Trophoblast cell (in vitro differentiated cells and primary cell): ENCODE measurements at regions not wholly inside any gene's neighbourhood (a gene's known extent, or its start where the extent isn't known, plus 50 kb on each side); places are given as distances from the start of the nearest gene placed in this dataset.
A peak's percentile ranks its signal among the peaks of the same experiment; 100 is the strongest.
"Not testable (repeated sequence)": the region's sequence is repeated elsewhere in the genome, so short reads cannot be mapped to it uniquely, and the experiment has no call there.

Source experiments
- DNase-seq, 2 donors: peaks; one replicate each; pipeline ENCODE4 v3.0.0-alpha.2; 2016
- H2AFZ ChIP-seq: 2 replicates; pipeline ENCODE4 v1.6.1; 2013; ENCODE audit warnings: low read length, moderate library complexity, mild to moderate bottlenecking; ENCODE audit not compliant: insufficient read depth, poor library complexity
- H2AK5ac ChIP-seq: 2 replicates; pipeline ENCODE4 v1.6.1; 2013; ENCODE audit warnings: mild to moderate bottlenecking, low read length
- H2BK120ac ChIP-seq: 2 replicates; pipeline ENCODE4 v1.6.1; 2013; ENCODE audit warnings: low read length, mild to moderate bottlenecking, moderate library complexity; ENCODE audit not compliant: insufficient read depth, poor library complexity
- H2BK12ac ChIP-seq: 2 replicates; pipeline ENCODE4 v1.6.1; 2013; ENCODE audit warnings: mild to moderate bottlenecking, low read length, moderate library complexity
- H2BK5ac ChIP-seq: 2 replicates; pipeline ENCODE4 v1.6.1; 2013; ENCODE audit warnings: low read length, low read depth, moderate library complexity, mild to moderate bottlenecking; ENCODE audit not compliant: poor library complexity
- H3K14ac ChIP-seq: 2 replicates; pipeline ENCODE4 v1.6.1; 2013; ENCODE audit warnings: mild to moderate bottlenecking, low read length
- H3K18ac ChIP-seq: 2 replicates; pipeline ENCODE4 v1.6.1; 2013; ENCODE audit warnings: mild to moderate bottlenecking, low read length
- H3K23ac ChIP-seq: 2 replicates; pipeline ENCODE4 v1.6.1; 2013; ENCODE audit warnings: low read length
- H3K27ac ChIP-seq: 2 replicates; pipeline ENCODE4 v1.5.1; 2013; ENCODE audit warnings: low read depth, mild to moderate bottlenecking, inconsistent platforms, low read length, moderate library complexity
- H3K27me3 ChIP-seq: 2 replicates; pipeline ENCODE4 v1.6.1; 2013; ENCODE audit warnings: inconsistent platforms, mild to moderate bottlenecking, low read length, moderate library complexity; ENCODE audit not compliant: insufficient read depth
- H3K36me3 ChIP-seq, 2 experiments: 1 replicate in 1 of 2; 2 replicates in 1 of 2; pipeline ENCODE4 v1.6.1; 2013; ENCODE audit warnings: low read length in 2 of 2, mild to moderate bottlenecking in 2 of 2, moderate library complexity in 1 of 2; ENCODE audit not compliant: insufficient read depth in 2 of 2, control insufficient read depth in 1 of 2
- H3K4ac ChIP-seq: 2 replicates; pipeline ENCODE4 v1.6.1; 2013; ENCODE audit warnings: low read depth, mild to moderate bottlenecking, low read length, moderate library complexity
- H3K4me1 ChIP-seq, 2 experiments: 1 replicate in 1 of 2; 2 replicates in 1 of 2; pipeline ENCODE4 v1.6.1; 2013; ENCODE audit warnings: low read length in 2 of 2, mild to moderate bottlenecking in 2 of 2, moderate library complexity in 1 of 2; ENCODE audit not compliant: insufficient read depth in 2 of 2, control insufficient read depth in 1 of 2
- H3K4me2 ChIP-seq: 2 replicates; pipeline ENCODE4 v1.6.1; 2013; ENCODE audit warnings: inconsistent platforms, mild to moderate bottlenecking, low read length, moderate library complexity
- H3K4me3 ChIP-seq: 2 replicates; pipeline ENCODE4 v1.5.1; 2013; ENCODE audit warnings: mild to moderate bottlenecking, low read depth, low read length, inconsistent platforms
- H3K79me1 ChIP-seq: one replicate; pipeline ENCODE4 v1.6.1; 2013; ENCODE audit warnings: low read length
- H3K79me2 ChIP-seq: 2 replicates; pipeline ENCODE4 v1.6.1; 2013; ENCODE audit warnings: low read length, mild to moderate bottlenecking; ENCODE audit not compliant: control insufficient read depth, insufficient read depth, poor library complexity
- H3K9ac ChIP-seq: 2 replicates; pipeline ENCODE4 v1.6.1; 2013; ENCODE audit warnings: mild to moderate bottlenecking, low read length
- H3K9me3 ChIP-seq: 2 replicates; pipeline ENCODE4 v1.6.1; 2013; ENCODE audit warnings: low read depth, mild to moderate bottlenecking, control low read depth, inconsistent platforms, low read length; ENCODE audit not compliant: insufficient read depth
- H4K12ac ChIP-seq: 2 replicates; pipeline ENCODE4 v1.6.1; 2013; ENCODE audit warnings: low read depth, mild to moderate bottlenecking, low read length, moderate library complexity
- H4K8ac ChIP-seq: 2 replicates; pipeline ENCODE4 v1.6.1; 2013; ENCODE audit warnings: low read depth, mild to moderate bottlenecking, low read length, moderate library complexity
- H4K91ac ChIP-seq: one replicate; pipeline ENCODE4 v1.6.1; 2013; ENCODE audit warnings: low read depth, mild to moderate bottlenecking, low read length, moderate library complexity
- WGBS: extraction: QIAGEN DNeasy Blood & Tissue Kit; methylation state at CpG from one replicate; pipeline ENCODE4 v1.1.7; 2013; ENCODE audit warnings: missing lambda C conversion rate; ENCODE audit not compliant: insufficient read length, insufficient coverage; ENCODE audit errors: extremely low coverage; 5-methylcytosine and 5-hydroxymethylcytosine counted together

- H3K4ac ChIP-seq: no peak overlapping the region
- no peaks in the 10 kb centered on the region for H3K4me1 ChIP-seq
- H3K18ac ChIP-seq: no peak overlapping the region
- H2AK5ac ChIP-seq: no peak overlapping the region
- no CpG with 5 or more reads among the region's 4 CpGs for WGBS
- H3K36me3 ChIP-seq: no peaks in the 10 kb centered on the region
- H2AFZ ChIP-seq: no peak overlapping the region
- no peak overlapping the region for H3K4me2 ChIP-seq
- no peak overlapping the region for H3K23ac ChIP-seq
- H2BK5ac ChIP-seq: no peak overlapping the region
- no peaks in the 10 kb centered on the region for H3K79me1 ChIP-seq
- no peak overlapping the region for H2BK12ac ChIP-seq
- no peak overlapping the region for H3K27ac ChIP-seq
- H3K9me3 ChIP-seq: no peaks in the 10 kb centered on the region
- DNase-seq: no peak
- H4K12ac ChIP-seq: no peak overlapping the region
- H3K79me2 ChIP-seq: no peaks in the 10 kb centered on the region
- H3K4me3 ChIP-seq: no peak overlapping the region
- no peak overlapping the region for H3K9ac ChIP-seq
- no peak overlapping the region for H2BK120ac ChIP-seq
- H3K14ac ChIP-seq: no peak overlapping the region
- no peaks in the 10 kb centered on the region for H3K27me3 ChIP-seq
- no peak overlapping the region for H4K8ac ChIP-seq
- H4K91ac ChIP-seq: no peak overlapping the region
These were observed 100.2 kb upstream of the TMEM164 start for GRCh38 chrX:109902665-109903064.

- Histone ChIP-seq H3K4me2 (no peak overlapping the region), H2AK5ac (no peak overlapping the region), H3K9me3 (no peaks in the 10 kb centered on the region), H2BK5ac (no peak overlapping the region), H3K36me3 (no peaks in the 10 kb centered on the region), H3K4ac (no peak overlapping the region), H3K27me3 (no peaks in the 10 kb centered on the region), H4K8ac (no peak overlapping the region), H2AFZ (no peak overlapping the region), H3K4me3 (no peak overlapping the region), H3K23ac (no peak overlapping the region), H3K79me1 (no peaks in the 10 kb centered on the region), H2BK12ac (no peak overlapping the region), H3K9ac (no peak overlapping the region), H3K14ac (no peak overlapping the region), H3K4me1 (no peaks in the 10 kb centered on the region), H3K79me2 (no peaks in the 10 kb centered on the region), H3K27ac (no peak overlapping the region), H3K18ac (no peak overlapping the region), H4K12ac (no peak overlapping the region), H4K91ac (no peak overlapping the region), H2BK120ac (no peak overlapping the region)
- DNase-seq: peak in 1 of 2 donors; percentile 28
- no CpG with 5 or more reads among the region's 1 CpG for WGBS
These were observed 91.9 kb upstream of the TMEM164 start for GRCh38 chrX:109911046-109911445.

GRCh38 chrX:109912993-109913392, 89.9 kb upstream of the TMEM164 start:
- not testable (repeated sequence) for H4K91ac ChIP-seq, H3K36me3 ChIP-seq, H3K4me2 ChIP-seq, H3K79me1 ChIP-seq, H2AK5ac ChIP-seq, H3K9me3 ChIP-seq, H2BK12ac ChIP-seq, H3K27ac ChIP-seq, H3K4ac ChIP-seq, H3K4me3 ChIP-seq, H3K79me2 ChIP-seq, H3K4me1 ChIP-seq, H3K14ac ChIP-seq, H3K27me3 ChIP-seq, H2BK120ac ChIP-seq, DNase-seq, H2BK5ac ChIP-seq, H4K8ac ChIP-seq, H3K18ac ChIP-seq, H3K9ac ChIP-seq, H4K12ac ChIP-seq, H2AFZ ChIP-seq, H3K23ac ChIP-seq
- WGBS: no CpG with 5 or more reads among the region's 2 CpGs

- H2AK5ac ChIP-seq: no peak overlapping the region
- H3K36me3 ChIP-seq: no peaks in the 10 kb centered on the region
- no peaks in the 10 kb centered on the region for H3K79me2 ChIP-seq
- no peak overlapping the region for H2BK120ac ChIP-seq
- no peak overlapping the region for H4K12ac ChIP-seq
- no peak overlapping the region for H3K18ac ChIP-seq
- no peaks in the 10 kb centered on the region for H3K79me1 ChIP-seq
- H2BK5ac ChIP-seq: no peak overlapping the region
- no peak overlapping the region for H3K4me3 ChIP-seq
- H3K4ac ChIP-seq: no peak overlapping the region
- no peaks in the 10 kb centered on the region for H3K9me3 ChIP-seq
- DNase-seq: peak; percentile 62 to 88
- no peak overlapping the region for H2AFZ ChIP-seq
- no peak overlapping the region for H3K23ac ChIP-seq
- no peak overlapping the region for H3K4me2 ChIP-seq
- no peak overlapping the region for H3K14ac ChIP-seq
- H4K91ac ChIP-seq: no peak overlapping the region
- no peak overlapping the region for H4K8ac ChIP-seq
- no peak overlapping the region for H3K27ac ChIP-seq
- no peak overlapping the region for H3K9ac ChIP-seq
- H2BK12ac ChIP-seq: no peak overlapping the region
- no peaks in the 10 kb centered on the region for H3K27me3 ChIP-seq
- H3K4me1 ChIP-seq: no peaks in the 10 kb centered on the region
- whole genome bisulfite sequencing: no CpG with 5 or more reads among the region's 8 CpGs
These were observed 88.6 kb upstream of the TMEM164 start for GRCh38 chrX:109914114-109914849.
